NCI-H2227 (cell line): ENCODE measurements at regions not wholly inside any gene's neighbourhood (a gene's known extent, or its start where the extent isn't known, plus 50 kb on each side); places are given as distances from the start of the nearest gene placed in this dataset.
"Not testable (repeated sequence)": the region's sequence is repeated elsewhere in the genome, so short reads cannot be mapped to it uniquely, and the experiment has no call there.

Source experiments
- DNase-seq: peaks from one replicate; lab custom pipeline; 2025; ENCODE audit not compliant: unreplicated experiment; lab: John Stamatoyannopoulos, UW

- DNase-seq = no peak
Measured at GRCh38 chr16:60302676-60303075, 1568.6 kb upstream of the GOT2 start.

DNA sequence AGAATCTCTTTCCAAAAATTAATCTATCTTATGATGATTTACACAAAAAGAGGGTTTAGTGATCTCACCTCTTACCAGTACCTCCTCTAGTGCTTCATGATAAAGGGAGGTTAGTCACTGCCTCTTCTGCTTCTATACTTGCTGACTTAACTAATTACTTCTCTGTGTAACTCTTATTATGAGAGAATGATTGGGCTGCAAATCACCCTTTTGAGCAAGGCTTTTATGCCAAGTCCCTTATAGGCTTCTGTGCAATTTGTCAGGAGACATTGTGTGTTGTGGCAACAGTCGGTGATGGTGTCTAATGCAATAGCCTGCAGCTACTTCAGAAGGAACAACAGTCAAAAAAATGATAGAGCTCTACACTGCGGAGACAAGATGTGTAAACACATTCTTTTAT, 1568.1 kb upstream of the GOT2 start:
- DNase-seq = no peak

GRCh38 chr16:60299241-60299776, 1565.2 kb upstream of the GOT2 start:
- DNase-seq = no peak

GRCh38 chr16:60295451-60295850, 1561.3 kb upstream of the GOT2 start:
- no peak for DNase-seq

GRCh38 chr16:60285794-60286193, 1551.7 kb upstream of the GOT2 start:
- DNase-seq = no peak

DNA sequence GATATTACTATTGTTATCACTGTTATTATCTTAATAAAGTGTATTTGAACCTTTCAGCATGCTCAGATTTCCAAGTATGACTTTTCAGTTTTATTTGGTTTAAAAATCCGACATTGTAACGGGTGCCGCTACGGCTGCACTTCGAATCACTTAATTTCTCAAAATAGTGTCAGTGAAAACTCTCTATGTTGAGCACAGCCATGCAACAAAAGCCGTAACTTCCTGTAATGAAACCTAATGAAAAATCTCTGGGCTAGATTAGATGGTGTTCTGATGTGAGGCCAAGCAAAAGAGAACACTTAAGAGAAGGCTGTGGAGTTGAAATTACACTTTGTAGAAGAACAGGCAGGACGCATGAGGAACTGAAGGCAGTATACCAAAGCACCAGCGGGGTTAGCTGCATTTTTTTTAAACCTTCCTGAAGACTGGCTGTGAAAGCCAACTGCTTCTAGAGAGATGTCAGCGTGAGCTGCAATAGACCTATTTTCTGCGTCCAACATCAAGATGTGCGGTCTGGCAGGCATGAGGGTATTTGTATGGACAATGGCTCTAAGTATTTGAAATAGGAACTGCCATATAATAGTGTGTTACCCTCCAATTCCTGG, 1545.0 kb upstream of the GOT2 start:
- no peak for DNase-seq

GRCh38 chr16:60274431-60275019, 1540.4 kb upstream of the GOT2 start:
- no peak for DNase-seq

DNA sequence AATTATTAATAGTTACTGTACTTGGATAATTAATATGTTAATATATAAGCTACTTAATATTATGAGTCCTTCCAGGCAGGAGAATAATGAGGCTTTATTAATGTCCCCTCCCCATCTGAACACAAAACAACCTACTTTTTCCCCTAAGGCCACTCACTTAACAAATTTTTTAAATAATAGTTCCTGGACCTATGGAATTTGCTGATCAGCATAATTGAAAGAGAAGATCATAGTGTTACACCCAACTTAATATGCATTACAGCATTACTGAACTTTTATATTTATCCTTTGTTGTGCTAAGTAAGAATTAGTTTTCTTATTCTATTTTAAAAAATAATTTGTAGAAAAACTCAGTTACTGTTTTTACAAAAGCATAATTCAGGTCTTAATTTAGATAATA, 1537.7 kb upstream of the GOT2 start:
- no peak for DNase-seq

DNA sequence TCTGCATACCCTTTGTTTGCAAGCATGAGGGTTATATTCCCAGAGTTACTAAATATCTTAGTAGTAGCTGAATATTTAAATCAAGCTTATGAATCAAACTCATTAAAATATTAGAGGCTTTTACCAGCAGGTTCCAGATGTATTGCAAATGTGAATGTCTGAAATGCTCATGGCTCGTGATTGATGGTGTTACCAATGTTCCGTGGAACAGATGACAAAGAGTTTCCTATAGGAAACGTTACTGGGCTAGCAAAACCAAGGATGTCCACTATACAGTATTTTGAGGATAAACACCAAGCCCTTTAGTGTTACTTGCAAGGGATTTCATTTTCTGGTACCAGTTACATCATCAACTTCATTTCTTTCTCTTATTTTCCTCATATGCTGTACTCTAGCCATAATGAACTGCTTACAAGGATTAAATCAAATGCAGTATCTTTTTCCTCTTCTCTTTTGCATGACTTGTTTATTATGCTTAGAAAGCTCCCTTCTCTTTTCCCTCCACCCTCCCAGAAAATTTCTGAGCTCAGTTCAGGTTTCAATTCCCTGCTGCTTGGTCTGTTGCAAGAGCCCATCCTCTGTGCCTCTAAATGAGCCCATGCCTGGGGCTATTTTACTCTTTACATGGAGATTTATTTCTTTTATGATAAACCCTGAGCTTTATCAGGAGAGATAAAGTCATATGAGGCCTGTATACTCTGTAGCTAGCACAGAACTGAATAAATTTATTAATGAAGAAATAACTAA, 1537.1 kb upstream of the GOT2 start:
- no peak for DNase-seq

DNA sequence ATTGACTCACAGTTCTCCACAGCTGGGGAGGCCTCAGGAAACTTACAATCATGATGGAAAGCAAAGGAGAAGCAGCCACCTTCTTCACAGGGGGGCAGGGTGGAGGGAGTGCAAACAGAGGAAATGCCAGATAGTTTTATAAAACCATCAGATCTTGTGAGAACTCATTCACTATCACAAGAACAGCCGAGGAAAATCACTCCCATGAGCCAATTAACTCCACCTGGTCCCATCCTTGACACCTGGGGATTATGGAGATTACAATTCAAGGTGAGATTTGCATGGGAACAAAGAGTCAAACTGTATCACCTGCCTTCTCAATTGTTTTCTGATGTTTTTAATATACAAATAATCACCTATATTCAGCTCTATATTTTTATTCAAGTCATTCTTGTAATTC, 1527.3 kb upstream of the GOT2 start:
- DNase-seq = no peak

DNA sequence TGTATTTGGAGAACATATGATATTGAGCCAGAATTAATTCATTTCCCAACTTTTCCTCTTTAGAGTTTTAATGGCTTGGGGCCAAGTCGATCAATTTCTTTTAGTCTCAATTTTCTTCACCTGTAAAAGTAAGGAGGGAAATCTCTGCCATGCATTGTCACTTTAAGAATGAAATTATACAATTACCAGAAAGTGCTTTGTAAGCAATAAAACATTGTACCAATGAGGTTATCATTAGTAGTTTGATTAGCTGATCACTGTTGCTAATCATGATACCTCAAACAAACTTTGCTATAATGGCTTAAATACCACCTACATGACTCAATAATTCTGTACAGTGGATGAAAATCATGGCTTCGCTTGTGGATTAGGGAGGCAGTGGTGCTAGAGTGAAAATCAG, 1525.8 kb upstream of the GOT2 start:
- no peak for DNase-seq

GRCh38 chr16:60246086-60246485, 1512.0 kb upstream of the GOT2 start:
- no peak for DNase-seq

GRCh38 chr16:60241671-60242070, 1507.6 kb upstream of the GOT2 start:
- no peak for DNase-seq

DNA sequence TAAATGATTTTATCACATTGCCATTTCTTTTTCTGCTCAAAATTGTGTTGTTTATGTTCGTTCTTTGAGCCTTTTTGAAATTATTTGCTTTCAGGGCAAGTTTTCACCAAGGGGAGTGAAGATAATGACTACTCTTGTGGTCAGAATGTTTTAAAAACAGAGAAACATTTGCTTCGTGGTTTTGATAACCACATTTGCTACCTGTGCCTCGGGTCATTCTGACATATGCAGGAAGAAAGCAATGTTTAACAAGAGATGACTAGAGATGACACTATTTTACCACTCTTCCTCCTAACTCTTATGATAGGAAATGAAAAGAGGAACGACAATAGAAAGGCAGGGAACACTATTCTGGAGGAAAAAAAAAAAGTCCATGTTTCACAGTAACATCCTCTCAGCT, 1496.5 kb upstream of the GOT2 start:
- DNase-seq = no peak

DNA sequence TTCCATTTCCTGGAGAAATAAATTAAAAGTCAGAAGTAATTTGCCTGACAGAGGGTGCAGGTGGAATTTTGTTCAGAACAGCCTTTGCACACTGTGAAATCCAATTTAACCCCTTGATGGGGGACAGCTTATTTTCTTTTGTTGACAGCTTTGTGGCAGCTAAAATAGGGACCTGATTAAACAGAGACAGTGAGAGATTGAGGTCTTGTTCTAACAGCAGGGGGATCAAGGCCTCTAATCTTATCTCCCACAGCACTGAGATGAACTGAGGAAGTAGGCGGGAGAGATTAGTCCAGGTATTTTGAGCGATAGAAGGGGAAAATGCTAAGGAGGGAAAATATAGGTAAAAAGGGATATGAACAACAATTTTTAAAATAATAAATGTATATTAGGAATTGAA, 1491.4 kb upstream of the GOT2 start:
- no peak for DNase-seq

GRCh38 chr16:60217787-60218186, 1483.7 kb upstream of the GOT2 start:
- no peak for DNase-seq

DNA sequence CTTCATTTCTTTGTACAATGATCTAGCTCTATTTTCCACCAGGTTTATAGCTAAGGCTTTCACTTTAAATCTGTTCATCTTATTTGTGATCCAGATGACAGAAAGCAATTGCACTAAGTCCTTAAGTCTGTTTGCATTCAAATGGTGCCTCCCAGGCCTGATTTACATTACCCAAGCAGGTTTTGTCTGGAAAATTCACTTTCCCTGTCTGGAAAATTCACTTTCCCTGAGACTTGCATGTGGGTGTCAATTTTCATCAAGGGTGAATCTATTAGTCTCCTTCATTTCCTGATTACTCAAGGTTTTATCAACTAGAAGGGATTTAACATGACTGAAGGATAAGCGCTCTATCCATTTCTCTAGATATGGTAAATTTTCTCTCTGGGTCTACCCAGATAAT, 1480.2 kb upstream of the GOT2 start:
- no peak for DNase-seq

DNA sequence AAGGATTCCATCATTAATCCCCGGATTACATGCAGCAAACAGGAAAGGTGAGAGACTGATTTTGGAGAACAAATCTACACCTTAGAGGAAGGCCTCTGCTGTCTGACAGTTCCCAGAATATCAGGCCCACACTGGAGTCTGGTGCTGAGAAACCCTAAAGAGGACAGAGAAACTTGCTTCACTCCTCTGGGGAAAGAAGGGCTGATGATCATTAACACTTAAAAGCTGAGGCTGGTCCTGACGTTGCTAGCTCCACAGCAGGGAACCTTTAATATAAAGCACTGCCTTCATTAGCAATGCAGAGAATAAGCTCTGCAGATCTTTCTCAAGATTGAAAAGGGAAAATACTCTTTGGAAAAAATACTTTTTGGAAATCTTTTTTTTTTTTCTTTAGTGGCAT, 1472.4 kb upstream of the GOT2 start:
- no peak for DNase-seq

DNA sequence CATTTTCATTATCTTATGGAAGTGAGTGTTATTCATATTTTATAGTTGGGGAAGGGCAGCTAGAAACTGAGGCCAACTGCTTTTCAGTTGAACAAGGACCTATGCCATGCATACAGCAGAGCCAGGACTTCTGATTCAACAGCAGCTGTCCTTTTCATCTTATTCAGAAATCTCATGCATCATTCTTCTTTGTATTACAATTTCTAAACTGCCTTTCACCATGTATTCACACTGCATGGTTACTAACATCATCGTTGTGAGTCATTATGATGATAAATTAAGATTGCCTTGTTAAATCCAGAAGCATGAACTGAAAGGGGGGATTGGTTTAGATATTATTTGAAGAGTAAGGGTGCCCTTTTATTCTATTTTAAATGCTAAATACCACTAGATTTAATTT, 1470.1 kb upstream of the GOT2 start:
- no peak for DNase-seq

GRCh38 chr16:60203525-60204124, 1469.5 kb upstream of the GOT2 start:
- no peak for DNase-seq

GRCh38 chr16:60200729-60201128, 1466.6 kb upstream of the GOT2 start:
- not testable (repeated sequence) for DNase-seq

DNA sequence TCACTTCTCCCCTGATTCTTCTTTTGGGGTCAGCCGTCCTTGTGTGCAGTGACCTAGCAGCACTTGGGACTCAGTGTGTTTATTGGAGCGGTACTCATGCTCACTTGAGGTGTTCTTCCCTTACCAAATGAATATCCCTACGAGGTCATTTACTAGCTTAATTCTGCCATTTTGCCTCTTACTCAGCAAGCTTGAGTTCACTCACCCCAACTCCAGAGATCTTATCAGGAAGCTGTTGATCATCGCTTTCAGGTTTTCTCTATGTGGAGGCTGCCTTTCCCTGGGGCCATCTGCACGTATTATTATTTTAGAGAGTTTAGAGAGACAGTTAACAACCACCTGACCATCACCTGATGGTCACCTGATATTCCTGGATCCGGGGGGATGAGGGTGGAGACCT, 1466.0 kb upstream of the GOT2 start:
- no peak for DNase-seq
